K562 (cell line): ENCODE measurements at regions not wholly inside any gene's neighbourhood (a gene's known extent, or its start where the extent isn't known, plus 50 kb on each side); places are given as distances from the start of the nearest gene placed in this dataset.
"Not testable (repeated sequence)": the region's sequence is repeated elsewhere in the genome, so short reads cannot be mapped to it uniquely, and the experiment has no call there.

Experiments
- ATAC-seq: fragments of 200-7000 bp; cut with Tn5 transposase; 3 replicates; pipeline ENCODE4 v1.9.1; 2020; ENCODE audit warnings: moderate library complexity
- BruUV-seq: library from RNA; stranded (reverse); fragments of 400-500 nt; replicated peaks from 2 replicates; lab custom pipeline; 2021; lab: Mats Ljungman, UMichigan
- CTCF ChIA-PET: fragments of 300-600 bp; formaldehyde crosslinking; extraction: SDS; loops from one replicate; lab custom pipeline; 2021; ENCODE audit warnings: low intra/inter-chr PET ratio; lab: Yijun Ruan, JAX
- POLR2A ChIA-PET: fragments of 300-600, 350-650 bp; sonication (Branson Sonifier 250); formaldehyde crosslinking; extraction: SDS; loops from one replicate; lab custom pipeline; 2021; ENCODE audit warnings: antibody characterized with exemption, inconsistent platforms; lab: Yijun Ruan, JAX
- DNase-seq, 4 experiments: peaks; one replicate each; pipeline versions ENCODE4 v3.0.0 to v3.0.0-alpha.2; 2011 to 2018; ENCODE audit warnings: low spot score in 3 of 4, mixed read lengths in 3 of 4; ENCODE audit errors: extremely low read depth in 1 of 4
- FAIRE-seq: peaks from 2 replicates; lab custom pipeline; 2011; peaks lifted over from hg19 to GRCh38; lab: Jason Lieb, UNC
- H2AFZ ChIP-seq: 2 replicates; pipeline ENCODE4 v1.6.0; 2011; ENCODE audit warnings: low read depth, low read length, control low read depth, inconsistent platforms
- H3K27ac ChIP-seq: fragments of 200-600 bp; 3 replicates; pipeline ENCODE4 v1.8.0; 2011; ENCODE audit warnings: low read depth, mild to moderate bottlenecking, control low read depth, inconsistent platforms, low read length, moderate library complexity, mixed read lengths; ENCODE audit errors: extremely low read depth
- H3K27me3 ChIP-seq, 2 experiments: fragments of 300-600 bp in 1 of 2; 2 replicates in 1 of 2; 3 replicates in 1 of 2; pipeline versions ENCODE4 v1.6.0 to v1.8.0; 2011; ENCODE audit warnings: inconsistent platforms in 2 of 2, low read length in 2 of 2, mild to moderate bottlenecking in 1 of 2, mixed read lengths in 1 of 2, moderate library complexity in 1 of 2; ENCODE audit not compliant: control insufficient read depth in 2 of 2, insufficient read depth in 2 of 2
- H3K36me3 ChIP-seq: fragments of 300-600 bp; 3 replicates; pipeline ENCODE4 v1.8.0; 2011; ENCODE audit warnings: mild to moderate bottlenecking, low read length, inconsistent platforms; ENCODE audit not compliant: control insufficient read depth, insufficient read depth
- H3K4me1 ChIP-seq, 2 experiments: fragments of 200-600 bp in 1 of 2; replicated peaks in 1 of 2; 2 replicates in 1 of 2; 3 replicates in 1 of 2; pipeline versions ENCODE4 v1.5.1 to v1.8.0; 2011; ENCODE audit warnings: inconsistent platforms in 2 of 2, low read length in 2 of 2, mild to moderate bottlenecking in 1 of 2, mixed read lengths in 1 of 2, moderate library complexity in 1 of 2; ENCODE audit not compliant: control insufficient read depth in 2 of 2, insufficient read depth in 2 of 2
- H3K4me2 ChIP-seq: 2 replicates; pipeline ENCODE4 v1.6.1; 2011; ENCODE audit warnings: low read length, control low read depth, inconsistent platforms, mixed read lengths; ENCODE audit not compliant: insufficient read depth
- H3K4me3 ChIP-seq: fragments of 200-600 bp; sonication (generic), shearing (Covaris generic); 2 replicates; pipeline ENCODE4 v1.5.1; 2016; ENCODE audit warnings: control low read depth, inconsistent platforms
- H3K79me2 ChIP-seq: fragments of 200-600 bp; 3 replicates; pipeline ENCODE4 v1.8.0; 2011; ENCODE audit warnings: low read length, inconsistent platforms; ENCODE audit not compliant: control insufficient read depth, insufficient read depth
- H3K9ac ChIP-seq, 2 experiments: 2 replicates each; pipeline versions ENCODE4 v1.6.0 to v1.6.1; 2011; ENCODE audit warnings: low read depth in 2 of 2, low read length in 2 of 2, control low read depth in 1 of 2, inconsistent platforms in 1 of 2, mild to moderate bottlenecking in 1 of 2, mixed read lengths in 1 of 2; ENCODE audit not compliant: insufficient read depth in 1 of 2
- H3K9me1 ChIP-seq: one replicate; pipeline ENCODE4 v1.6.0; 2011; ENCODE audit warnings: inconsistent platforms, mild to moderate bottlenecking, low read length, moderate library complexity; ENCODE audit not compliant: control insufficient read depth, insufficient read depth
- H3K9me3 ChIP-seq: replicated peaks from 2 replicates; pipeline ENCODE4 v1.5.1; 2011; ENCODE audit warnings: low read depth, low read length, inconsistent platforms; ENCODE audit not compliant: control insufficient read depth, insufficient read depth
- H4K20me1 ChIP-seq: replicated peaks from 2 replicates; pipeline ENCODE4 v1.6.1; 2011; ENCODE audit warnings: low read length, inconsistent platforms, mixed read lengths; ENCODE audit not compliant: control insufficient read depth, insufficient read depth
- KLF13 ChIP-seq: fragments of 450-650 bp; IDR thresholded peaks from 2 replicates; pipeline ENCODE4 v1.6.1; 2016; ENCODE audit warnings: missing genetic modification characterization, low read depth, mild to moderate bottlenecking, missing compliant biosample characterization, moderate library complexity, borderline replicate concordance
- MEIS2 ChIP-seq: fragments of 450-650 bp; IDR thresholded peaks from 2 replicates; pipeline ENCODE4 v1.6.1; 2014; ENCODE audit warnings: mild to moderate bottlenecking; ENCODE audit not compliant: partially characterized antibody
- ZNF146 ChIP-seq: IDR thresholded peaks from one replicate; pipeline ENCODE4 v1.6.1; 2018; ENCODE audit warnings: missing compliant biosample characterization; ENCODE audit not compliant: unreplicated experiment
- WGBS: fragments of 100-300 bp; shearing (Covaris generic); methylation state at CpG from one replicate; pipeline ENCODE4 v1.1.6; 2016; ENCODE audit warnings: low coverage, mixed read lengths; ENCODE audit not compliant: insufficient coverage; ENCODE audit errors: missing lambda C conversion rate; 5-methylcytosine and 5-hydroxymethylcytosine counted together
- in situ Hi-C: fragments of 300-500 bp; cut with MboI; formaldehyde crosslinking; loops from 4 replicates; pipeline ENCODE4 v1.15.0; 2018; ENCODE audit warnings: inconsistent platforms, mixed read lengths
- intact Hi-C: fragments of 100-400 bp; cut with micrococcal nuclease; formaldehyde crosslinking; loops from 2 replicates; pipeline ENCODE4 v1.14.2; 2022

DNA sequence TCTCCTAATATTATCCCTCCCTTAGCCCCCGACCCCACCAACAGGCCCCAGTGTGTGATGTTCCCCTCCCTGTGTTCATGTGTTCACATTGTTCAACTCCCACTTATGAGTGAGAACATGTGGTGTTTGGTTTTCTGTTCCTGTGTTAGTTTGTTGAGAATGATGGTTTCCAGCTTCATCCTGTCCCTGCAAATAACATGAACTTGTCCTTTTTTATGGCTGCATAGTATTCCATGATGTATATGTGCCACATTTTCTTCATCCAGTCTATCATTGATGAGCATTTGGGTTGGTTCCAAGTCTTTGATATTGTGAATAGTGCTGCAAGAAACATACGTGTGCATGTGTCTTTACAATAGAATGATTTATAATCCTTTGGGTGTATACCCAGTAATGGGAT lies 241.3 kb upstream of the SGO1 start:
- H3K4me3 ChIP-seq, FAIRE-seq, H3K4me2 ChIP-seq, H3K27ac ChIP-seq, CTCF ChIA-PET, intact Hi-C loops, DNase-seq, H3K27me3 ChIP-seq, H2AFZ ChIP-seq, H4K20me1 ChIP-seq, in situ Hi-C loops, H3K36me3 ChIP-seq, H3K9ac ChIP-seq, H3K9me1 ChIP-seq, H3K79me2 ChIP-seq, POLR2A ChIA-PET, ATAC-seq, BruUV-seq, H3K4me1 ChIP-seq, H3K9me3 ChIP-seq: not testable (repeated sequence)
- peak; percentile 65 for TF ChIP-seq ZNF146 (CRISPR knock-in tag)
- WGBS, result 0% methylated on average over 2 of the region's 2 CpGs

DNA sequence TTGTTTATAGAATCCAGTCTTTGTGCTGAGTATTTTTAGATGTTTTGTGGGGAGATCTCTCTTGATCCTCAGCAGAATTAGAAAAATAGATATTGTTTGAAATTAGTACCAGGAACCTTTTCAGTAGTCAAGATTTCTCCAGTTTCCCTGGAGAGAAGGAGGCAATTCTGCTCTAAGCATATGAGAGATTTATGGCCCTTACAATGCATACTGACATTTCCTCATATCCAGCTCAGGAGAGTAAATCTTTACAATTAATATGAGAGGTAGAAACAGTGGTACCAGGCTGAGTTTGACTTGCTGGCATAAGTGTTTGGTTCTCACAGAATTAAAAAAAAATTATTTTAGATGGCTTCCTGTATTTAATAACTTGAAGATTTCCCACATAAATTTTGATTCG lies 239.1 kb upstream of the SGO1 start:
- H3K4me2 ChIP-seq, result no peak overlapping the region
- no peaks in the 10 kb centered on the region for H3K4me1 ChIP-seq
- DNase-seq (no peak), FAIRE-seq (no peak), ATAC-seq (no peak)
- H3K36me3 ChIP-seq, result no peaks in the 10 kb centered on the region
- POLR2A ChIA-PET, result interaction anchor here (0.7 kb wide), 1 partner anchor 24 kb away, joined by 3 read pairs; no protein-coding TSS in a partner anchor
- no peaks in the 10 kb centered on the region for H3K79me2 ChIP-seq
- CTCF ChIA-PET, result no interaction called here
- no TSS peak for BruUV-seq
- H3K27ac ChIP-seq, result no peak overlapping the region
- H3K9me1 ChIP-seq, result no peaks in the 10 kb centered on the region
- no peaks in the 10 kb centered on the region for H3K9me3 ChIP-seq
- 8% methylated on average over 1 of the region's 1 CpG for WGBS
- H3K27me3 ChIP-seq, result no peaks in the 10 kb centered on the region
- no peak overlapping the region for H3K4me3 ChIP-seq
- no peak overlapping the region for H2AFZ ChIP-seq
- no peak overlapping the region for H3K9ac ChIP-seq
- in situ Hi-C loops (no loop called here), intact Hi-C loops (no loop called here)
- H4K20me1 ChIP-seq, result no peaks in the 10 kb centered on the region
- TF ChIP-seq KLF13 (tag) (no peak), MEIS2 (peak; percentile 27)
